B cell (primary cell): ENCODE measurements at regions not wholly inside any gene's neighbourhood (a gene's known extent, or its start where the extent isn't known, plus 50 kb on each side); places are given as distances from the start of the nearest gene placed in this dataset.

ENCODE experiments used
- CTCF ChIP-seq: fragments of 200-600 bp; IDR thresholded peaks from one replicate; pipeline ENCODE4 v1.8.0; 2022; ENCODE audit warnings: antibody characterized with exemption, mild to moderate bottlenecking
- EZH2 ChIP-seq: IDR thresholded peaks from 2 replicates; pipeline ENCODE4 v1.6.1; 2012; ENCODE audit warnings: borderline replicate concordance, low read depth, mild to moderate bottlenecking, moderate library complexity, low read length; ENCODE audit not compliant: insufficient read depth, poor library complexity, severe bottlenecking

DNA sequence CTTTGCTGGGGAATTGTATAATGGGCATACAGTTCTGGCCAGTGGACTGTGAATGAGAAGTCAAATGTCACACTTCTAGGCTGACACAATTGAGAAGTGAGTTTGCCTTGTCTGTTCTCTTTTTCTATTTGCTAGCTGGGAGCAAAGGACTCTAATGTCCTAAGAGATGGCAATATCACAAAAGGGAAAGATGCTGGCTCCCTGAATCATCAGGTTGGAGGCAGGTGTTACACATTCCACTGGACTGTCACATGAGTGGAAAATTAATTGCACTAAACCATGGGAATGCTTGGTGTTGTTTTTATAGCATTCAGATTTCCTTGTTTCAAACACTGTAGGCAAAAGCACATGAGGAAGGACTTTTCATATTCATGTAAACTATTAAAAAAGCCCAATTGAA is 388.3 kb downstream of the ADAM29 start:
- TF ChIP-seq CTCF (no peak), EZH2 (no peak)
